Kidney epithelial cell (primary cell): ENCODE measurements at regions not wholly inside any gene's neighbourhood (a gene's known extent, or its start where the extent isn't known, plus 50 kb on each side); places are given as distances from the start of the nearest gene placed in this dataset.

Experiments
- DNase-seq: peaks from one replicate; pipeline ENCODE4 v3.0.0-alpha.2; 2010; ENCODE audit warnings: low read depth
- H3K27me3 ChIP-seq: 2 replicates; pipeline ENCODE4 v1.6.0; 2011; ENCODE audit warnings: low read length; ENCODE audit not compliant: control insufficient read depth, insufficient read depth
- H3K36me3 ChIP-seq: 2 replicates; pipeline ENCODE4 v1.5.1; 2011; ENCODE audit warnings: low read length; ENCODE audit not compliant: control insufficient read depth, insufficient read depth
- H3K4me3 ChIP-seq: 2 replicates; pipeline ENCODE4 v1.5.1; 2011; ENCODE audit warnings: low read depth, mild to moderate bottlenecking, control low read depth, low read length
- TF ChIP-seq, protein P1 (sequence below): IDR thresholded peaks from 2 replicates; pipeline ENCODE4 v1.5.1; 2011; ENCODE audit warnings: mild to moderate bottlenecking, moderate library complexity, low read length, control low read depth, inconsistent platforms; ENCODE audit not compliant: insufficient read depth, poor library complexity, severe bottlenecking

DNA sequence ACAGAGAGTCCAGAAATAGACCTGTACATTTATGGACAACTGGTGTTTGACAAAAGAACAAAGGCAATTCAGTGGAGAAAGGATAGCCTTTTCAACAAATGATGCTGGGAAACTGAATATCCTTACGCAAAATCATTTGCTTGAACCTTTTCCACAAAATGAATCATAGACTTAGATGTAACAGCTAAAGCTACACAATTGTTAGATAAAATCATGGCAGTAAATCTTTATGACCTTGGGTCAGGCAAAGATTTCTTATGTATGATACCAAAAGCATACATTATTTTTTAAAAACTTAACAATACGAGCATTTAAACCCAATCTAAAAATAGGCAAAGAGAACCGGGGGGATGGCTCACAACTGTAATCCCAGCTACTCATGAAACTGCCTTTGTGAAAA lies 73.5 kb upstream of the DST start:
- TF ChIP-seq, protein P1, sequence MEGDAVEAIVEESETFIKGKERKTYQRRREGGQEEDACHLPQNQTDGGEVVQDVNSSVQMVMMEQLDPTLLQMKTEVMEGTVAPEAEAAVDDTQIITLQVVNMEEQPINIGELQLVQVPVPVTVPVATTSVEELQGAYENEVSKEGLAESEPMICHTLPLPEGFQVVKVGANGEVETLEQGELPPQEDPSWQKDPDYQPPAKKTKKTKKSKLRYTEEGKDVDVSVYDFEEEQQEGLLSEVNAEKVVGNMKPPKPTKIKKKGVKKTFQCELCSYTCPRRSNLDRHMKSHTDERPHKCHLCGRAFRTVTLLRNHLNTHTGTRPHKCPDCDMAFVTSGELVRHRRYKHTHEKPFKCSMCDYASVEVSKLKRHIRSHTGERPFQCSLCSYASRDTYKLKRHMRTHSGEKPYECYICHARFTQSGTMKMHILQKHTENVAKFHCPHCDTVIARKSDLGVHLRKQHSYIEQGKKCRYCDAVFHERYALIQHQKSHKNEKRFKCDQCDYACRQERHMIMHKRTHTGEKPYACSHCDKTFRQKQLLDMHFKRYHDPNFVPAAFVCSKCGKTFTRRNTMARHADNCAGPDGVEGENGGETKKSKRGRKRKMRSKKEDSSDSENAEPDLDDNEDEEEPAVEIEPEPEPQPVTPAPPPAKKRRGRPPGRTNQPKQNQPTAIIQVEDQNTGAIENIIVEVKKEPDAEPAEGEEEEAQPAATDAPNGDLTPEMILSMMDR, result no peak

DNA sequence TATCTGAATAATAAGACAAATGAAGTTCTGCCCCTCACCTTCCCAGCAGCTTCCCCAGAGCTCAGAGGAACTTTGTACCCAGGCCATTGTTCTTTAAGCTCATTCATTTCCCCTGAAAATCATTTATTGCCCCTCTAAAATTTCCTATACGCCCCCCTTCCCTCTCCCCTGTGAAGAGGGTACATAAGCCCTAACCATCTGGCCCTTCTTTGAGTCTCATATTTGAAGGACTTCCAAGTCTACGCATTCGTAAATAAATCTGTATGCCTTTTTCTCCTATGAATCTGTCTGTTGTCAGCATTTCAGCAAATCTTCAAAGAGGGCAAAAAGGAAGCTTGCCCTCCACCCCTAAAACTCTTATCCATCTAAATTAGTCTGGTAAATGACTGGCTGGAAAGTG lies 73.1 kb upstream of the DST start:
- H3K36me3 ChIP-seq, result no peaks in the 10 kb centered on the region
- H3K27me3 ChIP-seq, result no peaks in the 10 kb centered on the region
- TF ChIP-seq, protein P1, result no peak
- DNase-seq, result no peak
- no peak overlapping the region for H3K4me3 ChIP-seq

More for the DNA sequence above, 73.5 kb upstream of the DST start:
- no peak overlapping the region for H3K4me3 ChIP-seq
- H3K36me3 ChIP-seq, result no peaks in the 10 kb centered on the region
- no peaks in the 10 kb centered on the region for H3K27me3 ChIP-seq
- DNase-seq, result no peak

DNA sequence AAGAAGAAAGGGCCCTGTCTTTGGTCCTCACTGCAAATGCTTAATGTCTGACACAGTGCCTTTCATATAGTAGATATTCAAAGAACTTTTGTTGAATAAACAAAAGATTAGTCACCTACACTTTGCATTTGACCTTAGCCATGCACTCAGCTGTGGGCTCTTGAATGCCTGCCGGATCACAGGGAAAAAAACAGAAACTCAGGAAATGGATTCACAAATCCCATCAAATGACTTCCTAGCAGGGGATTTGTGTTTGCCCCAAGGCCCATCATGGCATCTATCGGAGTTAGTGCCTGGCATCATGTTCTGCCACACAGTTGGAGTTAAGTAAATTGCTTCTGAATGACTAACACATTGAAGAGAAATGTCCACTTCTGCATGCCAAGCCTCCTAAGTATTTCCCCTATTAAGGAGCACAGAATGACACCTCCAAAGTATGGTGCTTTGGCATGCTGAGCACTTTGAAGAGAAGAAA lies 72.3 kb upstream of the DST start:
- TF ChIP-seq, protein P1, result no peak
- H3K36me3 ChIP-seq, result no peaks in the 10 kb centered on the region
- peak; percentile 78 for DNase-seq
- H3K27me3 ChIP-seq, result no peaks in the 10 kb centered on the region
- H3K4me3 ChIP-seq, result no peak overlapping the region

DNA sequence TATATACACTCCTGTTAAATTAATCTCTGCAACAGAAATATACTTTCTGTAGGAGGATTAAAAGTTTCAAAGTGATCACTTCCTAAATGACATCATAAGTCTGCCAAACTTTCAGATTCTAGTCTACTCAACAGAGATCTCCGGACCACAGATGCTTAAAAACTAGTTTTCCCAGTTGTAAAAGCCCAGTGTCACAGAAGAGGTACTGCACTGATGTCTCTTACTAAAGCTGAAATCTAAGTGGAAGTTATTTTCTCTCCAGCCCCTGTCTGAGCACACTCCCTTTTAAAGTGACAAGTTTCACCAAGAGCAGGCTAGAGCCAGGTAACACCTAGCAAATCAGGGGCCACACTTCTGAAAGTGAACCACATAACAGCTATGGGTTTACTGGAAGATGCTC lies 71.6 kb upstream of the DST start:
- Histone ChIP-seq H3K27me3 (no peaks in the 10 kb centered on the region), H3K36me3 (no peaks in the 10 kb centered on the region), H3K4me3 (no peak overlapping the region)
- TF ChIP-seq, protein P1, result no peak
- DNase-seq, result no peak

DNA sequence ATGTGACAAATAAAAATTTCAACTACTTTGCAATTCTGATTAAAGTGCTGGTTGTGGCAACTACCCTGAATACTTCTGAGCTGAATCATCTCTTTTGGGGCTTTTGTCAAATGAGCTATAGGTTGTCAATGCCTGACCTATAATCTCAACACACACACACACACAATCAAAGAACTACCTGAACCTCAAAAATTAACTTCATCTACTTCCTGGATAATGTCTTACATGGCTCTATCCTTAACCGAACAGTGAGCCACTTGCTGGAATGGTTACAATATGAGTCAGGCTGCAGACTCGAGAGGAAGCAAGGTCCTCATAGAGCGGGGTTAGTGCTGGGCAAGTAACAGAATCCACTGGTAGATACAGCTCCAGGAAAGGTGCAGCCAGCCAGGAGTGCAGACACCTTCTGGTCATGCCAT lies 70.6 kb upstream of the DST start:
- peak; percentile 76 for DNase-seq
- Histone ChIP-seq H3K4me3 (no peak overlapping the region), H3K27me3 (no peaks in the 10 kb centered on the region), H3K36me3 (no peaks in the 10 kb centered on the region)
- TF ChIP-seq, protein P1, result no peak

DNA sequence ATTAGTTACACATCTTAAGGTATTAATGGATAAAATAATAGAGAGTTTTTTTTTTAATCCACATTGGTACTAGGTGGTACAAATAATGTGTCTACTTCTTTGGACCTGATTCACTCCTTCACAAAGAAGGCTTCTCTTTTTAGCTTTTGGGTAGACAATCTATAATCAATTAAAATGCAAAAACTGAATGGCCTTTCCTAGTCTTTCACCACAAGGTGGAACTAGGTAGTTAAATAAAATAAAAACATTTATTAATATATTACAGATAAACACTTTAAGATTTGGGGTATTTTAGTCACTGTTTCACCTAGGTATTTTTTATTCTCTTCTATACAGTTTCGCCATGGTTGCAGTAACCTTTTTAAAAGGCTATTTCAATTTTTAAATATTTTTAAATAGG lies 68.3 kb upstream of the DST start:
- TF ChIP-seq, protein P1, result no peak
- H3K27me3 ChIP-seq, result no peaks in the 10 kb centered on the region
- DNase-seq, result no peak
- H3K36me3 ChIP-seq, result no peaks in the 10 kb centered on the region
- no peak overlapping the region for H3K4me3 ChIP-seq
